ENCODE measurements at regions not wholly inside any gene's neighbourhood (a gene's known extent, or its start where the extent isn't known, plus 50 kb on each side); places are given as distances from the start of the nearest gene placed in this dataset.
"Not testable (repeated sequence)": the region's sequence is repeated elsewhere in the genome, so short reads cannot be mapped to it uniquely, and the experiment has no call there.

DNA sequence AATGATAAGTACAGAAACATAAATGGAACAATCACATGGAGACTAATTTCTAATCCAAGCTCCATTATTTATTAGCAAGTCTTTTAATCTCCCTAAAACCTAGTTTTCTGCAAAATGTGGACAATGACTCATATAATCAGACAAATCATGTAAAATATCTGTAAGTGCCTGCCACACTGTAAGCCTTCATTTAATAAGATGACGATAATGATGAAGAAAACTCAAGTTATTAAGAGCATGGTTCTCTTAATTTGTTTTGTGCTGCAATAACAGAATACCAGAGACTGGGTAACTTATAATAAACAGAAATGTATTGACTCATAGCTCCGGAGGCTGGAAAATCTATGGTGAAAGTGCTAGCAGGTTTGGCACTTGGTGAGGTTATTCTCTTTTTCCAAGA, 535.3 kb upstream of the LRFN5 start:
- DNase-seq (ENCODE audit: low spot score) = no peak

GRCh38 chr14:41062826-41063225, 543.9 kb upstream of the LRFN5 start:
- DNase-seq (ENCODE audit: low spot score) = no peak

DNA sequence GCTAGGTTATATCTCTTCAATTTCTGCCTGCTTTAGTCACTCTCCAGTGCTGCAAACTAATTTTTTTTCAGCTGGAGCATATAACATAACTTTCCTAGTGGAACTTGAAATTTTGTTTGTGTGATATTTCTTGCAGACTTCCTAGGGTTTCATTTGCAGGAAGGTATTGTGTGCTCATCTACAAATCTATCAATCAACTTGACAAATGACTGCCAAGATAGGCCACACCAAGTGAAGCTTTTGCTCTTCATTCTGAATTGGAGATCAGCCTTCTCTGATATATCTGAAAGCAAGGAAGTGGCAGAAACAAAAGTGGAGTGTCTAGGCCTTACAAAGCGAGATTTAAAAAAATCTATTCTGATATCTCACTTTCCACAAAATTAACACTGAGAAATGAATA, 551.1 kb upstream of the LRFN5 start:
- no peak for DNase-seq (ENCODE audit: low spot score)

- no peak for DNase-seq (ENCODE audit: low spot score)
Observed at GRCh38 chr14:41051801-41052200, 554.9 kb upstream of the LRFN5 start.

DNA sequence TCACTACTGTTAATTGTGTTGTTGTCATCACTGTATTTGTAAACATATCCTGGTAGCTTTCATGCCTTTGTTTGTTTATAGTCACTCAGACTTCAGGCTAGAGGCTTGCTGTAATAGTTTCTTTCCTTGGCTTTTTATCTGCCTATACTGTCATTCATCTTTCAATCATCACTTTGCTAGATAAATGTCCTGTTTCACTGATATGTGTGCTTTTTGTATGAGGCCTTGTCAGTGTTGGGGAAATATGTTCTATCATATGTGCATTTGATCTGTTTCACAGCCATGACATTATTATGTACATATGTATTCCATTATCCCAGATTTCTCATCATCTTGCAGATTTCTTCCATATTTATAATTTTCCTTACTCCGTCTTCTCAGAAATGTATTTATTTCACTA, 558.9 kb upstream of the LRFN5 start:
- DNase-seq (ENCODE audit: low spot score) = no peak

DNA sequence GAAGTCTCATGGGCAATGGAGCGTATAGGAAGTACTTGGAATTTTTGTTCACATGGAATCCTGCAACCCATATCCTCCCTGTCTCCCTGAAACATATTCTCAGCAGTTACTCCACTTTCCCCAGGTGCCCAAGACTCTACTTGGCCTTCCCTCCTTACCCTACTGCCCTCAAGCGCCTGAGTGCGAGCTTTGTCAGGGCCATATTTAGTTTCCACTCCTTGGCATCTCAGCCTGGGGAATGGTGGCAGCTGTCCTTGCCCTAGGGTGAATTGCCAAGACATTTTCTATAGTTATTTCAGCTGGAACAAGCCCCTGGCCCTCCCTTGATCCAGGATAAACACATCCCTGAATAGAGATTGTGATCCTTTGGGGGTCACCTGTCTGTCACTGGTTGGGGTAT, 569.3 kb upstream of the LRFN5 start:
- no peak for DNase-seq (ENCODE audit: low spot score)

DNA sequence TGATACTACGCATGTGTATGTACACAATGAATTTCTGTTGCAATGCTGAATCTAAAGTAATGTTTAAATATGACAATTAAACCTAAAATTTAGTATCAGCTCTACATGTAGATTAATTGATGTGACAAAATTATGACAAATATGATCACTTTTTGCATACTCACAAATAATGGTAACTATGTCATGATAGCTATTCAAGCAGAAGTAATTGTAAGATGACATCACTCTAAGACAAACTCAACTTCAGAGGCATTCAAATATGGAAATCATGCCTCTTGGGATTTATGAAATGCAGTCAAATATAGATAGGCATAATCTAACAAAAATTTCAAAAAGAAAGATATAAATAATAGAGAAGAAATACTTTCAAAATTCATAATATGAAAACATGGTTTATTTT, 571.7 kb upstream of the LRFN5 start:
- DNase-seq (ENCODE audit: low spot score) = no peak

DNA sequence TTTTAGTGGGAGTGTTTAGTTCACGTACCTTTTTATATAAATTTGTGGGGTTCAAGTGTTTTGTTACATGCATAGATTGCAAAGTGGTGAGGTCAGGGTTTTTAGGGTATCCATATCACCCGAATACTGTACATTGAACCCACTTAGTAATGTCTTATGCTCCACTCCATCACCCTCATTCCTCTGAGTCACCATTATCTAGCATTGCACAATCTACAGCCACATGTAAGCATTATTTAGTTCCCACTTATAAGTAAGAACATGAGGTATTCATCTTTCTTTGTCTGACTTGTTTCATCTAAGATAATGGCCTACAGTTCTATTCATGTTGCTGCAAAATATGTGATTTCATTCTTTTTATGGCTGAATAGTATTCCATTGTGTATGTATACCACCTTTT, 583.7 kb upstream of the LRFN5 start:
- DNase-seq (ENCODE audit: low spot score) = no peak

- no peak for DNase-seq (ENCODE audit: low spot score)
Observed at GRCh38 chr14:41016213-41016612, 590.5 kb upstream of the LRFN5 start.

DNA sequence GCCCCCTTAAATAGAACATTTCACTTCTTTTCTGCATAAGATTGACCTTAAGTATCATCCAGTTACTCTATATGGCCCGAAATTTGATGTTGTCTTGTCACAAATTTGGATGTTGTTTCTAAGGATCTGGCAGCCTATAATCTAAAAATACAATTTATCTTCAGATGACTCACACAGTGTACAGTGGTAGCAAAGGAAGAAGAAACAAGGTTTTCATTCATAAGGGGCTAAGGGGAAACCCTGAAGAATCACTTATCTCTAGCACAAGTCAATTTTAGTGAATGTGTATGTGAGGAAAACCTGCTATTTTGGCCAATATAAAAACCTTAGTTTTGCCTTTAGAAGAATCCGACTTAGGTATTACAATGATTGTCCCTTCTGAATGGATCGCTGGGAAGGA, 606.3 kb upstream of the LRFN5 start:
- no peak for DNase-seq (ENCODE audit: low spot score)

- no peak for DNase-seq (ENCODE audit: low spot score)
Observed at GRCh38 chr14:40989260-40989659, 617.4 kb upstream of the LRFN5 start.

GRCh38 chr14:40987481-40987880, 619.2 kb upstream of the LRFN5 start:
- DNase-seq (ENCODE audit: low spot score) = no peak

GRCh38 chr14:40986655-40987054, 620.0 kb upstream of the LRFN5 start:
- no peak for DNase-seq (ENCODE audit: low spot score)

- DNase-seq (ENCODE audit: low spot score) = no peak
Observed at GRCh38 chr14:40985584-40985983, 621.1 kb upstream of the LRFN5 start.

DNA sequence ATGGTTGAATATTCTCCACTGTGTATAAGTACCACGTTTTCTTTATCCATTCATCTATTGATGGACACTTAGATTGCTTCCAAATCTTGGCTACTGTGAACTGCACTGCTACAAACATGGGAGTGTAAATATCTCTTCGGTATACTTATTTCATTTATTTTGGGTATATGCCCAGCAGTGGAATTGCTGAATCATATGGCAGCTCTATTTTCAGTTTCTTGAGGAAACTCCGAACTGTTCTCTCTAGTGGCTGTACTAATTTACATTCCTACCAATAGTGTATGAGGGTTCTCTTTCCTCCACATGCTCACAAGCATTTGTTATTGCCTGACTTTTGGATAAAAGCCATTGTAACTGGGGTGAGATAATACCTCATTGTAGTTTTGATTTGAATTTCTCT, 623.1 kb upstream of the LRFN5 start:
- DNase-seq (ENCODE audit: low spot score) = no peak

GRCh38 chr14:40981247-40981646, 625.4 kb upstream of the LRFN5 start:
- no peak for DNase-seq (ENCODE audit: low spot score)

DNA sequence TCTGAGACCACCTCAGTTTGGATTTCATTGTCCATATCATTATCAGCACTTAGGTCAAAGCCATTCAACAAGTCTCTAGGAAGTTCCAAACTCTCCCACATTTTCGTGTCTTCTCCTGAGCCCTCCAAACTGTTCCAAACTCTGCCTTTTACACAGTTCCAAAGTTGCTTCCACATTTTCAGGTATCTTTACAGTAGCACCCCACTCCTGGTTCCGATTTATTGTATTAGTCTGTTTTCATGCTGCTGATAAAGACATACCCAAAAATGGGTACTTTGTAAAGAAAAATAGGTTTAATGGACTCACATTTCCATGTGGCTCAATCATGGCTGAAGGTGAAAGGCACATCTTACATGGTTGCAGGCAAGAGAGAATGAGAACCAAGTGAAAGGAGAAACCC, 646.4 kb upstream of the LRFN5 start:
- DNase-seq (ENCODE audit: low spot score) = not testable (repeated sequence)

DNA sequence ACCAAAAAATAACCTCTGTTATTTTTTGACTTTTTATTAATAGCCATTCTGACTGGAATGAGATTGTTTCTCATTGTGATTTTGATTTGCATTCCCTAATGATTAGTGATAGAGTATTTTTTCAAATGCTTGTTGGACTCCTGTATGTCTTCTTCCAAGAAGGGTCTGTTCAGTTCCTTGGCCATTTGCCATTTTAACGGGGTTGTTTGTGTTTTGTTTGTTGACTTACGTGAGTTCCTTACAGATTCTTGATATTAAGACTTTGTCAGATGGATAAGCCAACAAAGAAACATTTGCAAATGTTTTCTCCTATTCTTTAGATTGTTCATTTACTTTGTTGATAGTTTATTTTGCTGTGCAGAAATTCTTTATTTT, 651.6 kb upstream of the LRFN5 start:
- no peak for DNase-seq (ENCODE audit: low spot score)

DNA sequence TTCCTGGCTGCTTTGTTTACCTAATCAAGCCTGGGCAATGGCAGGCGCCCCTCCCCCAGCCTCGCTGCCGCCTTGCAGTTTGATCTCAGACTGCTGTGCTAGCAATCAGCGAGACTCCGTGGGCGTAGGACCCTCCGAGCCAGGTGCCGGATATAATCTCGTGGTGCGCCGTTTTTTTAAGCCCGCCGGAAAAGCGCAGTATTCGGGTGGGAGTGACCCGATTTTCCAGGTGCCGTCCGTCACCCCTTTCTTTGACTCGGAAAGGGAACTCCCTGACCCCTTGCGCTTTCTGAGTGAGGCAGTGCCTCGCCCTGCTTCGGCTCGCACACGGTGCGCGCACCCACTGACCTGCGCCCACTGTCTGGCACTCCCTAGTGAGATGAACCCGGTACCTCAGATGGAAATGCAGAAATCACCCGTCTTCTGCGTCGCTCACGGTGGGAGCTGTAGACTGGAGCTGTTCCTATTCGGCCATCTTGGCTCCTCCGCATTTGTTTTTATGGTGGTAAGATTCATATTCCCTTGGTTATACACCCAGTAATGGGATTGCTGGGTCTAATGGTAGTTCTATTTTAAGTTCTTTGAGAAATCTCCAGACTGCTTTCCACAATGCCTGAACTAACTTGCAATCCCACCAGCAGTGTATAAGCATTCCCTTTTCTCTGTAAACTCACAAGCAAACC, 652.1 kb upstream of the LRFN5 start:
- not testable (repeated sequence) for DNase-seq (ENCODE audit: low spot score)

DNA sequence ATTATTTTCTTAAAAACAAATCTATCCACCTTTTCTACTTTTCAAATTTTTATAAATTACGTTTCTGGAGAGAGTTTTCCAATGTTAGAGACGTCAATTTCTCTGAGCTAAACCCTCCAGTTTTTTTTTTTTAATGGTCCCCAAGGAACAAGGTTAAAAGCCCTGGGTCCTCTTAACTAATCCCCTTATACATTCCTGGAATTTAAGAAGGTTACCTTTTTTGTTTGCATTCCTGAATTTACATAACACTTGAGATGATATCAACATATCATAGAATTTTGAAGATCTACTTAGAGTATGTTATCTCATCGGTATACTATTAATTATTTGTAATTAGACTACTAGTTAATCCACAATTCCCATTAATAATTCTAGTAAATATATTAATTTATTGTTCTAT, 662.2 kb upstream of the LRFN5 start:
- DNase-seq (ENCODE audit: low spot score) = no peak

- DNase-seq (ENCODE audit: low spot score) = no peak
Observed at GRCh38 chr14:40936861-40937260, 669.8 kb upstream of the LRFN5 start.

DNA sequence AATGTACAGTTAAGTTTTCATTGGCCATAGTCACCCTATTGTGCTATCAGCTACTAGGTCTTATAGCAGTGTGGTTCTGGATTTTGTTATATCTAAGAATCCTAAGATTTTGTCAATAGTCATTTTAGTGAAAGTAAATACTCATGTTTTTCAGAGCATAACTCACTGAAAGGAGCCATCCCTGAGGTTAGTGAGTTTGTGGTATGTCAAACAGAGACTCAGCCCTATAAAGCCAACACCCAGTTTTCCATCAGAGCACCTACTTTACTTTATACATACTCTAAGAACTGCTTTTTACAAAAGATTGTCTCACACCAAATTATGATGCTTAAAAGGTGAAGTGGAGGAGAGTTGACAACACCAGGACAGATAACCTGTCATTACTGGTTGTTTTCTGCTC, 686.3 kb upstream of the LRFN5 start:
- DNase-seq (ENCODE audit: low spot score) = no peak

GRCh38 chr14:40911141-40911540, 695.5 kb upstream of the LRFN5 start:
- no peak for DNase-seq (ENCODE audit: low spot score)

DNA sequence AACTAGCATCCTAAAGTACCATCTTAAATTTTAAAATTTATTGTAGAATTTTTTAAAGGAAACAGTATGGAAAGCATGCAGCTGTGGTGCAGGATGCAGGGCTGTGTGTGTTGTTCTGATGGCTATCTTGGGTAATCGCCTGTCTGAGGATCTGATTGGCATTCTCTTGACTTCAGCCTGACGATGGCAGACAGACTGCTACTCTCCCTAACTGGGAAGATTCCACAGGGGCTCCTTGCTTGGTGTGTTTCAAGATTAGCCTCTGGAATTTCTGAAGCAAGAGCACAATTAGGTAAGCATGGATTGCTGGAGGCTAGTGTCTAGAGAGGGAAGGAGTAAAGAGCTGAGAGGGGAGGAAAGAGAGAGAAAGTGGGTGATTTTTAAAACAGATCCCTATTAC, 696.8 kb upstream of the LRFN5 start:
- DNase-seq (ENCODE audit: low spot score) = no peak

DNA sequence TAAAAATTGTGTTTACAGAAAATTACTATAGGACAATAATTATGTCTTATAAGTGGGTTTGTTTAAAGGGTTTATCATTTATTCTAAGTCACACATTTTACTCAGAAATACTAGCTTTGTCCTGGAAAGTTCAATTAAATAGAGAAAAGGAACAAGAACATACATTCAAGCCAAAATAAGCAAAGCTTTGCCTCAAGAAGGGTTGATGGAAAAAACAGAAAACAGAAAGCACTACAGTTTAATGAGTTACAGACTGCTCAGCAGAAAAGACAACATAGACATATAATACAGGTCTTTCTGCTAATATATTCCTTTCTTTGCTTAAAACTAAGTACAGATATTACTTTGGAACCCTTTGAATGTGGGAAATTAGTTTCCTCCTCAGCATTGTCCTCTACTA, 703.0 kb upstream of the LRFN5 start:
- DNase-seq (ENCODE audit: low spot score) = no peak
